Activated T-helper 1 cell treated with anti-CD3 and anti-CD28 coated beads, Interleukin-12 subunit alpha, Interleukin-12 subunit beta, Interleukin-2, Interleukin-4 antibody, amounts not matched to agents 30 ng/mL and 10 ng/mL and 1 ng/mL, durations not matched to agents 14 hours and 24 hours and 36 hours (primary cell): ENCODE measurements at regions not wholly inside any gene's neighbourhood (a gene's known extent, or its start where the extent isn't known, plus 50 kb on each side); places are given as distances from the start of the nearest gene placed in this dataset.

Experiments used
- DNase-seq: peaks from one replicate; pipeline ENCODE4 v3.0.0; 2021; ENCODE audit warnings: low spot score
- H3K27ac Mint-ChIP-seq: one replicate; pipeline ENCODE4 v1.8.0; 2021; ENCODE audit warnings: mild to moderate bottlenecking, mixed read lengths
- H3K27me3 Mint-ChIP-seq: one replicate; pipeline ENCODE4 v1.8.0; 2022; ENCODE audit warnings: mild to moderate bottlenecking, moderate library complexity, mixed read lengths; ENCODE audit not compliant: insufficient read depth
- H3K36me3 Mint-ChIP-seq: one replicate; pipeline ENCODE4 v1.8.0; 2021; ENCODE audit warnings: low read depth, mixed read lengths
- H3K4me1 Mint-ChIP-seq: one replicate; pipeline ENCODE4 v1.8.0; 2021; ENCODE audit warnings: low read depth, mixed read lengths
- H3K4me3 Mint-ChIP-seq: one replicate; pipeline ENCODE4 v1.8.0; 2021; ENCODE audit warnings: mild to moderate bottlenecking, moderate library complexity, mixed read lengths
- H3K9me3 Mint-ChIP-seq: one replicate; pipeline ENCODE4 v1.8.0; 2021; ENCODE audit warnings: mixed read lengths
- intact Hi-C: fragments of 100-400 bp; cut with micrococcal nuclease; formaldehyde crosslinking; loops from one replicate; pipeline ENCODE4 v1.15.1; 2024

- Mint-ChIP-seq H3K4me3 (no peak overlapping the region), H3K9me3 (no peaks in the 10 kb centered on the region), H3K27ac (no peak overlapping the region), H3K27me3 (no peaks in the 10 kb centered on the region), H3K36me3 (no peaks in the 10 kb centered on the region), H3K4me1 (no peaks in the 10 kb centered on the region)
- intact Hi-C loops, result no loop called here
- no peak for DNase-seq
Observed at GRCh38 chr17:63173903-63174302, 207.9 kb downstream of the TANC2 start.

GRCh38 chr17:63178530-63178929, 212.5 kb downstream of the TANC2 start:
- H3K27ac Mint-ChIP-seq, result no peak overlapping the region
- no peaks in the 10 kb centered on the region for H3K27me3 Mint-ChIP-seq
- H3K4me3 Mint-ChIP-seq, result no peak overlapping the region
- intact Hi-C loops, result no loop called here
- no peak for DNase-seq
- H3K4me1 Mint-ChIP-seq, result no peaks in the 10 kb centered on the region
- H3K9me3 Mint-ChIP-seq, result no peaks in the 10 kb centered on the region
- no peaks in the 10 kb centered on the region for H3K36me3 Mint-ChIP-seq

GRCh38 chr17:63181856-63182255, 215.8 kb downstream of the TANC2 start:
- Mint-ChIP-seq H3K9me3 (no peaks in the 10 kb centered on the region), H3K4me1 (no peaks in the 10 kb centered on the region), H3K4me3 (no peak overlapping the region), H3K36me3 (no peaks in the 10 kb centered on the region), H3K27ac (no peak overlapping the region), H3K27me3 (no peaks in the 10 kb centered on the region)
- intact Hi-C loops, result no loop called here
- no peak for DNase-seq

- no peaks in the 10 kb centered on the region for H3K27me3 Mint-ChIP-seq
Observed at GRCh38 chr17:63185420-63185819, 219.4 kb downstream of the TANC2 start.

GRCh38 chr17:63189082-63189481, 223.0 kb downstream of the TANC2 start:
- Mint-ChIP-seq H3K27ac (no peak overlapping the region), H3K36me3 (no peaks in the 10 kb centered on the region), H3K9me3 (no peaks in the 10 kb centered on the region), H3K4me1 (no peaks in the 10 kb centered on the region), H3K27me3 (no peaks in the 10 kb centered on the region), H3K4me3 (no peak overlapping the region)
- intact Hi-C loops, result no loop called here
- DNase-seq, result no peak

More at GRCh38 chr17:63185420-63185819, 219.4 kb downstream of the TANC2 start:
- Mint-ChIP-seq H3K36me3 (no peaks in the 10 kb centered on the region), H3K9me3 (no peaks in the 10 kb centered on the region), H3K27ac (no peak overlapping the region), H3K4me1 (no peaks in the 10 kb centered on the region), H3K4me3 (no peak overlapping the region)
- intact Hi-C loops, result no loop called here
- DNase-seq, result no peak

- Mint-ChIP-seq H3K4me3 (no peak overlapping the region), H3K27ac (no peak overlapping the region), H3K9me3 (no peaks in the 10 kb centered on the region), H3K4me1 (no peaks in the 10 kb centered on the region), H3K27me3 (no peaks in the 10 kb centered on the region), H3K36me3 (no peaks in the 10 kb centered on the region)
- intact Hi-C loops, result no loop called here
- no peak for DNase-seq
Observed at GRCh38 chr17:63189930-63190329, 223.9 kb downstream of the TANC2 start.

GRCh38 chr17:63190821-63191370, 224.9 kb downstream of the TANC2 start:
- no peak overlapping the region for H3K4me3 Mint-ChIP-seq
- H3K4me1 Mint-ChIP-seq, result no peaks in the 10 kb centered on the region
- H3K36me3 Mint-ChIP-seq, result no peaks in the 10 kb centered on the region
- H3K27ac Mint-ChIP-seq, result no peak overlapping the region
- no peaks in the 10 kb centered on the region for H3K27me3 Mint-ChIP-seq
- no peak for DNase-seq
- H3K9me3 Mint-ChIP-seq, result no peaks in the 10 kb centered on the region
- intact Hi-C loops, result no loop called here

- Mint-ChIP-seq H3K9me3 (no peaks in the 10 kb centered on the region), H3K36me3 (no peaks in the 10 kb centered on the region), H3K27me3 (no peaks in the 10 kb centered on the region), H3K4me1 (peaks cover 4% of the 10 kb centered on the region), H3K27ac (no peak overlapping the region), H3K4me3 (no peak overlapping the region)
- no peak for DNase-seq
- intact Hi-C loops, result no loop called here
Observed at GRCh38 chr17:63191610-63192009, 225.6 kb downstream of the TANC2 start.

GRCh38 chr17:63193827-63194226, 227.8 kb downstream of the TANC2 start:
- Mint-ChIP-seq H3K27me3 (no peaks in the 10 kb centered on the region), H3K4me1 (peaks cover 12% of the 10 kb centered on the region), H3K36me3 (no peaks in the 10 kb centered on the region), H3K9me3 (no peaks in the 10 kb centered on the region), H3K27ac (no peak overlapping the region), H3K4me3 (no peak overlapping the region)
- intact Hi-C loops, result no loop called here
- no peak for DNase-seq

GRCh38 chr17:63196772-63197335, 230.8 kb downstream of the TANC2 start:
- intact Hi-C loops, result no loop called here
- Mint-ChIP-seq H3K27me3 (no peaks in the 10 kb centered on the region), H3K9me3 (no peaks in the 10 kb centered on the region), H3K4me3 (no peak overlapping the region), H3K36me3 (no peaks in the 10 kb centered on the region), H3K27ac (no peak overlapping the region), H3K4me1 (peaks cover 12% of the 10 kb centered on the region)
- no peak for DNase-seq

- Mint-ChIP-seq H3K36me3 (no peaks in the 10 kb centered on the region), H3K9me3 (peaks cover 4% of the 10 kb centered on the region), H3K27me3 (no peaks in the 10 kb centered on the region), H3K4me3 (no peak overlapping the region), H3K27ac (no peak overlapping the region), H3K4me1 (no peaks in the 10 kb centered on the region)
- intact Hi-C loops, result no loop called here
- DNase-seq, result no peak
Observed at GRCh38 chr17:63203652-63204051, 237.6 kb downstream of the TANC2 start.

GRCh38 chr17:63221939-63222338, 224.2 kb downstream of the CYB561 start:
- Mint-ChIP-seq H3K4me3 (no peak overlapping the region), H3K27ac (no peak overlapping the region), H3K9me3 (no peaks in the 10 kb centered on the region), H3K36me3 (no peaks in the 10 kb centered on the region), H3K4me1 (no peaks in the 10 kb centered on the region), H3K27me3 (no peaks in the 10 kb centered on the region)
- no peak for DNase-seq
- intact Hi-C loops, result no loop called here

- H3K4me1 Mint-ChIP-seq, result no peaks in the 10 kb centered on the region
- H3K27ac Mint-ChIP-seq, result no peak overlapping the region
- no peaks in the 10 kb centered on the region for H3K9me3 Mint-ChIP-seq
- H3K27me3 Mint-ChIP-seq, result no peaks in the 10 kb centered on the region
- intact Hi-C loops, result no loop called here
- no peak for DNase-seq
- H3K36me3 Mint-ChIP-seq, result no peaks in the 10 kb centered on the region
- H3K4me3 Mint-ChIP-seq, result no peak overlapping the region
Observed at GRCh38 chr17:63222655-63223054, 223.5 kb downstream of the CYB561 start.
